HG03039 (cell line): ENCODE measurements at regions not wholly inside any gene's neighbourhood (a gene's known extent, or its start where the extent isn't known, plus 50 kb on each side); places are given as distances from the start of the nearest gene placed in this dataset.

Experiments
- ATAC-seq: cut with Tn5 transposase; IDR thresholded peaks from one replicate; pipeline ENCODE4 v1.9.1; 2021; ENCODE audit warnings: mild to moderate bottlenecking, moderate library complexity; ENCODE audit not compliant: unreplicated experiment

GRCh38 chr4:111813555-111814140 lies 331.6 kb upstream of the FAM241A start:
- ATAC-seq = no peak

GRCh38 chr4:111814961-111815360 lies 330.3 kb upstream of the FAM241A start:
- no peak for ATAC-seq

GRCh38 chr4:111821342-111821741 lies 323.9 kb upstream of the FAM241A start:
- ATAC-seq = no peak

- no peak for ATAC-seq
Measured at GRCh38 chr4:111836601-111837000, 308.7 kb upstream of the FAM241A start.

- no peak for ATAC-seq
Measured at GRCh38 chr4:111837761-111838160, 307.5 kb upstream of the FAM241A start.

- ATAC-seq = no peak
Measured at GRCh38 chr4:111838406-111838930, 306.8 kb upstream of the FAM241A start.

- ATAC-seq = no peak
Measured at GRCh38 chr4:111839141-111839540, 306.1 kb upstream of the FAM241A start.

GRCh38 chr4:111842336-111842735 lies 302.9 kb upstream of the FAM241A start:
- ATAC-seq = no peak

GRCh38 chr4:111847296-111848008 lies 297.8 kb upstream of the FAM241A start:
- ATAC-seq = no peak

- ATAC-seq = no peak
Measured at GRCh38 chr4:111849746-111850284, 295.4 kb upstream of the FAM241A start.

GRCh38 chr4:111854494-111855087 lies 290.7 kb upstream of the FAM241A start:
- peak; percentile 72 for ATAC-seq

GRCh38 chr4:111855308-111855707 lies 289.9 kb upstream of the FAM241A start:
- ATAC-seq = no peak

- ATAC-seq = no peak
Measured at GRCh38 chr4:111864066-111864465, 281.2 kb upstream of the FAM241A start.

GRCh38 chr4:111869339-111869738 lies 275.9 kb upstream of the FAM241A start:
- ATAC-seq = no peak

- ATAC-seq = no peak
Measured at GRCh38 chr4:111871802-111872201, 273.5 kb upstream of the FAM241A start.

GRCh38 chr4:111873801-111874200 lies 271.5 kb upstream of the FAM241A start:
- no peak for ATAC-seq

- ATAC-seq = no peak
Measured at GRCh38 chr4:111879539-111879938, 265.7 kb upstream of the FAM241A start.

- ATAC-seq = no peak
Measured at GRCh38 chr4:111880116-111880515, 265.1 kb upstream of the FAM241A start.

GRCh38 chr4:111883557-111883999 lies 261.7 kb upstream of the FAM241A start:
- ATAC-seq = no peak

GRCh38 chr4:111890412-111890811 lies 254.8 kb upstream of the FAM241A start:
- no peak for ATAC-seq

- ATAC-seq = peak; percentile 74
Measured at GRCh38 chr4:111905511-111905910, 239.7 kb upstream of the FAM241A start.

GRCh38 chr4:111919639-111920038 lies 225.6 kb upstream of the FAM241A start:
- no peak for ATAC-seq
